H1 (cell line): ENCODE measurements at regions not wholly inside any gene's neighbourhood (a gene's known extent, or its start where the extent isn't known, plus 50 kb on each side); places are given as distances from the start of the nearest gene placed in this dataset.

Source experiments
- CTCF ChIA-PET: fragments of 300-600 bp; sonication (Branson Sonifier 250); formaldehyde crosslinking; loops from one replicate; lab custom pipeline; 2021; ENCODE audit not compliant: partially characterized antibody; lab: Charles Lee
- POLR2A ChIA-PET: fragments of 300-600 bp; sonication (Branson Sonifier 250); formaldehyde crosslinking; loops from one replicate; lab custom pipeline; 2021; ENCODE audit warnings: inconsistent platforms; ENCODE audit not compliant: partially characterized antibody; lab: Charles Lee
- DNase-seq, 2 experiments: peaks; one replicate each; pipeline versions ENCODE4 v3.0.0 to v3.0.0-alpha.2; 2010 to 2022; ENCODE audit warnings: low spot score in 2 of 2, low read depth in 1 of 2, mixed read lengths in 1 of 2
- FAIRE-seq: peaks from 2 replicates; lab custom pipeline; 2011; peaks lifted over from hg19 to GRCh38; lab: Jason Lieb, UNC
- H2AFZ ChIP-seq: 2 replicates; pipeline ENCODE4 v1.8.1; 2012; ENCODE audit warnings: low read length, inconsistent platforms
- H2AK5ac ChIP-seq: 2 replicates; pipeline ENCODE4 v1.6.1; 2013; ENCODE audit warnings: low read depth, low read length
- H2BK120ac ChIP-seq: replicated peaks from 2 replicates; pipeline ENCODE3; 2013; ENCODE audit warnings: low read depth, low read length, inconsistent platforms
- H2BK12ac ChIP-seq: 2 replicates; pipeline ENCODE4 v1.6.1; 2013; ENCODE audit warnings: low read depth, low read length
- H2BK15ac ChIP-seq: 2 replicates; pipeline ENCODE4 v1.6.1; 2013; ENCODE audit warnings: low read length
- H2BK20ac ChIP-seq: 2 replicates; pipeline ENCODE4 v1.6.1; 2013; ENCODE audit warnings: low read length
- H2BK5ac ChIP-seq: 2 replicates; pipeline ENCODE4 v1.6.1; 2013; ENCODE audit warnings: low read depth, low read length
- H3K14ac ChIP-seq: 2 replicates; pipeline ENCODE4 v1.6.1; 2013; ENCODE audit warnings: inconsistent platforms; ENCODE audit not compliant: insufficient read length
- H3K18ac ChIP-seq: 2 replicates; pipeline ENCODE4 v1.6.1; 2013; ENCODE audit warnings: low read length; ENCODE audit errors: extremely low read depth
- H3K23ac ChIP-seq: 2 replicates; pipeline ENCODE4 v1.6.1; 2013; ENCODE audit warnings: inconsistent platforms; ENCODE audit not compliant: insufficient read length
- H3K23me2 ChIP-seq: 2 replicates; pipeline ENCODE4 v1.6.1; 2013; ENCODE audit warnings: low read depth, low read length
- H3K27ac ChIP-seq: 2 replicates; pipeline ENCODE4 v1.6.1; 2011; ENCODE audit warnings: low read depth, low read length, inconsistent platforms
- H3K27me3 ChIP-seq, 4 experiments: replicated peaks in 1 of 4; 1 replicate in 1 of 4; 2 replicates in 3 of 4; pipeline versions ENCODE4 v1.6.1 to v1.8.1; 2011 to 2013; ENCODE audit warnings: low read length in 3 of 4, mild to moderate bottlenecking in 3 of 4, inconsistent platforms in 2 of 4, mixed read lengths in 2 of 4, moderate library complexity in 1 of 4; ENCODE audit not compliant: control insufficient read depth in 3 of 4, insufficient read depth in 3 of 4; ENCODE audit errors: extremely low read depth in 1 of 4
- H3K36me3 ChIP-seq, 4 experiments: 2 replicates each; pipeline versions ENCODE4 v1.6.1 to v1.8.1; 2011 to 2013; ENCODE audit warnings: mild to moderate bottlenecking in 4 of 4, low read length in 3 of 4, moderate library complexity in 2 of 4, control low read depth in 1 of 4, inconsistent platforms in 1 of 4; ENCODE audit not compliant: insufficient read depth in 4 of 4, control insufficient read depth in 2 of 4
- H3K4ac ChIP-seq: replicated peaks from 2 replicates; pipeline ENCODE3; 2013; ENCODE audit warnings: low read length, low read depth, mixed read lengths, inconsistent platforms; ENCODE audit not compliant: insufficient read length
- H3K4me1 ChIP-seq, 4 experiments: replicated peaks in 1 of 4; 1 replicate in 1 of 4; 2 replicates in 3 of 4; pipeline versions ENCODE4 v1.6.1 to v1.8.1; 2011 to 2013; ENCODE audit warnings: low read length in 3 of 4, inconsistent platforms in 2 of 4, mixed read lengths in 1 of 4; ENCODE audit not compliant: insufficient read depth in 4 of 4, control insufficient read depth in 3 of 4
- H3K4me2 ChIP-seq, 2 experiments: 2 replicates each; pipeline versions ENCODE4 v1.6.1 to v1.8.1; 2011 to 2013; ENCODE audit warnings: low read depth in 2 of 2, low read length in 2 of 2, control low read depth in 1 of 2, inconsistent platforms in 1 of 2, mild to moderate bottlenecking in 1 of 2; ENCODE audit not compliant: insufficient read depth in 1 of 2
- H3K4me3 ChIP-seq, 4 experiments: fragments of 200-600, 300-600 bp in 1 of 4; sonication (generic), shearing (Covaris generic), sonication (Bioruptor Twin) in 1 of 4; 2 replicates each; pipeline versions ENCODE4 v1.5.1 to v1.8.1; 2011 to 2016; ENCODE audit warnings: low read length in 4 of 4, low read depth in 3 of 4, control low read depth in 2 of 4, inconsistent platforms in 2 of 4, mild to moderate bottlenecking in 2 of 4, mixed read lengths in 1 of 4, moderate library complexity in 1 of 4; ENCODE audit not compliant: insufficient read depth in 2 of 4; ENCODE audit errors: extremely low read depth in 1 of 4
- H3K56ac ChIP-seq: replicated peaks from 2 replicates; pipeline ENCODE3; 2013; ENCODE audit warnings: low read depth, mild to moderate bottlenecking, mixed read lengths, low read length, inconsistent platforms; ENCODE audit not compliant: insufficient read length
- H3K79me1 ChIP-seq: 2 replicates; pipeline ENCODE4 v1.6.1; 2013; ENCODE audit warnings: low read depth, low read length, control low read depth
- H3K79me2 ChIP-seq, 2 experiments: 2 replicates each; pipeline versions ENCODE4 v1.6.1 to v1.8.1; 2012 to 2013; ENCODE audit warnings: low read length in 2 of 2, mild to moderate bottlenecking in 2 of 2, inconsistent platforms in 1 of 2; ENCODE audit not compliant: insufficient read depth in 2 of 2, control insufficient read depth in 1 of 2
- H3K9ac ChIP-seq, 4 experiments: replicated peaks in 1 of 4; 1 replicate in 1 of 4; 2 replicates in 3 of 4; pipeline versions ENCODE4 v1.6.1 to v1.8.1; 2011 to 2013; ENCODE audit warnings: low read depth in 3 of 4, low read length in 3 of 4, control low read depth in 2 of 4, mild to moderate bottlenecking in 2 of 4, moderate library complexity in 2 of 4, inconsistent platforms in 1 of 4; ENCODE audit errors: extremely low read depth in 1 of 4
- H3K9me3 ChIP-seq, 2 experiments: 2 replicates each; pipeline versions ENCODE4 v1.6.1 to v1.8.1; 2012 to 2013; ENCODE audit warnings: mild to moderate bottlenecking in 2 of 2, moderate library complexity in 2 of 2, control low read depth in 1 of 2, inconsistent platforms in 1 of 2, low read depth in 1 of 2, low read length in 1 of 2, mixed read lengths in 1 of 2; ENCODE audit not compliant: insufficient read depth in 2 of 2
- H4K20me1 ChIP-seq, 2 experiments: replicated peaks in 1 of 2; 2 replicates each; pipeline versions ENCODE3 to v1.8.1; 2011 to 2013; ENCODE audit warnings: inconsistent platforms in 2 of 2, low read length in 2 of 2, mild to moderate bottlenecking in 1 of 2; ENCODE audit not compliant: insufficient read depth in 2 of 2, control insufficient read depth in 1 of 2
- H4K5ac ChIP-seq: 2 replicates; pipeline ENCODE4 v1.6.1; 2013; ENCODE audit warnings: low read length, low read depth, mixed read lengths, inconsistent platforms; ENCODE audit not compliant: insufficient read length
- H4K8ac ChIP-seq: 2 replicates; pipeline ENCODE4 v1.8.0; 2013; ENCODE audit warnings: mild to moderate bottlenecking, moderate library complexity, low read length, inconsistent platforms; ENCODE audit not compliant: insufficient read depth; ENCODE audit errors: extremely low read depth
- H4K91ac ChIP-seq: replicated peaks from 2 replicates; pipeline ENCODE3; 2013; ENCODE audit warnings: low read length, mixed read lengths, inconsistent platforms; ENCODE audit not compliant: insufficient read length
- ATF2 ChIP-seq: IDR thresholded peaks from 2 replicates; pipeline ENCODE4 v1.6.1; 2012; ENCODE audit warnings: low read length, inconsistent platforms
- E2F6 ChIP-seq: IDR thresholded peaks from 2 replicates; pipeline ENCODE4 v1.6.1; 2012; ENCODE audit warnings: inconsistent platforms
- EGR1 ChIP-seq: IDR thresholded peaks from 2 replicates; pipeline ENCODE4 v1.6.1; 2011; ENCODE audit warnings: low read depth, low read length, borderline replicate concordance
- HDAC6 ChIP-seq: IDR thresholded peaks from one replicate; pipeline ENCODE4 v1.7.1; 2012; ENCODE audit warnings: low read depth, mild to moderate bottlenecking, inconsistent platforms, low read length, moderate library complexity
- PHF8 ChIP-seq: fragments of 200-600 bp; sonication (generic); conservative IDR thresholded peaks from 2 replicates; pipeline ENCODE4 v1.7.1; 2012; ENCODE audit warnings: low read depth, mild to moderate bottlenecking, inconsistent platforms, low read length, moderate library complexity
- SAP30 ChIP-seq: fragments of 300-600 bp; sonication (generic); IDR thresholded peaks from 2 replicates; pipeline ENCODE4 v1.7.1; 2012; ENCODE audit warnings: low read length, moderate library complexity, mild to moderate bottlenecking, inconsistent platforms; ENCODE audit not compliant: insufficient read depth, insufficient replicate concordance
- SIN3A ChIP-seq, 2 experiments: IDR thresholded peaks in 1 of 2; conservative IDR thresholded peaks in 1 of 2; 2 replicates each; pipeline ENCODE4 v1.6.1; 2011 to 2012; ENCODE audit warnings: low read length in 2 of 2, improper control_type of control experiment in 1 of 2, low read depth in 1 of 2, mild to moderate bottlenecking in 1 of 2
- SIX5 ChIP-seq: IDR thresholded peaks from 2 replicates; pipeline ENCODE4 v1.6.1; 2011; ENCODE audit warnings: mild to moderate bottlenecking, low read depth, low read length
- SP2 ChIP-seq: IDR thresholded peaks from 2 replicates; pipeline ENCODE4 v1.6.1; 2012; ENCODE audit warnings: mild to moderate bottlenecking, low read length, inconsistent platforms
- SP4 ChIP-seq: IDR thresholded peaks from 2 replicates; pipeline ENCODE4 v1.6.1; 2012; ENCODE audit warnings: low read length, inconsistent platforms
- TEAD4 ChIP-seq: IDR thresholded peaks from 2 replicates; pipeline ENCODE4 v1.6.1; 2012; ENCODE audit warnings: low read depth, low read length, inconsistent platforms, mixed read lengths
- WGBS, 2 experiments: shearing (Covaris generic) in 1 of 2; methylation state at CpG; one replicate each; pipeline versions ENCODE4 v1.1.6 to v1.1.7; 2013 to 2015; ENCODE audit warnings: low lambda C conversion rate in 2 of 2, mixed read lengths in 2 of 2, inconsistent platforms in 1 of 2, low coverage in 1 of 2, missing lambda C conversion rate in 1 of 2; ENCODE audit not compliant: insufficient replicate concordance in 2 of 2, insufficient coverage in 1 of 2, insufficient read length in 1 of 2; ENCODE audit errors: extremely low coverage in 1 of 2, missing lambda C conversion rate in 1 of 2; 5-methylcytosine and 5-hydroxymethylcytosine counted together

- Histone ChIP-seq H2AFZ (0 out of 2 replicates have a peak overlapping the region, but pooled peaks have one; percentile 58), H3K18ac (no peak overlapping the region), H3K4me3 (no peak overlapping the region), H3K4ac (no peak overlapping the region), H3K56ac (no peak overlapping the region), H2BK20ac (no peak overlapping the region), H3K23ac (no peak overlapping the region), H3K79me1 (no peaks in the 10 kb centered on the region), H2BK5ac (no peak overlapping the region), H3K14ac (no peak overlapping the region), H4K20me1 (no peaks in the 10 kb centered on the region), H3K36me3 (no peaks in the 10 kb centered on the region), H3K4me1 (peaks cover 0 to 9% (median 0%) of the 10 kb centered on the region in 4 experiments; a peak in 1 of 7 replicates), H2AK5ac (no peak overlapping the region), H3K9ac (no peak overlapping the region), H4K8ac (no peak overlapping the region), H2BK12ac (no peak overlapping the region), H2BK120ac (no peak overlapping the region), H3K23me2 (no peaks in the 10 kb centered on the region), H3K9me3 (no peaks in the 10 kb centered on the region), H2BK15ac (no peak overlapping the region), H3K79me2 (no peaks in the 10 kb centered on the region), H3K27ac (no peak overlapping the region), H3K27me3 (no peaks in the 10 kb centered on the region), H3K4me2 (no peak overlapping the region), H4K5ac (no peak overlapping the region), H4K91ac (no peak overlapping the region)
- POLR2A ChIA-PET = no interaction called here
- FAIRE-seq = no peak
- no peak for DNase-seq
- 91% methylated on average over 14 of the region's 14 CpGs; no CpG with 5 or more reads in 1 of the 2 experiments for WGBS, 2 experiments
- CTCF ChIA-PET = no interaction called here
- TF ChIP-seq PHF8 = no peak
- no peak for TF ChIP-seq TEAD4
- TF ChIP-seq ATF2 = no peak
- TF ChIP-seq EGR1 = no peak
- no peak for TF ChIP-seq SIX5
- TF ChIP-seq SP4 = no peak
- TF ChIP-seq SAP30 = no peak
- TF ChIP-seq HDAC6 = no peak
- TF ChIP-seq E2F6 = no peak
- TF ChIP-seq SIN3A (conservative IDR thresholded peaks at IDR 0.05 in 1 of 2, IDR thresholded peaks at IDR 0.05 in 1 of 2; ENCODE audit: low read depth in 1 of 2, low read length in 2 of 2) = no peak
- TF ChIP-seq SP2 = no peak
These were observed 382.1 kb downstream of the OSR1 start for GRCh38 chr2:18976168-18976961.
